ENCODE measurements at regions not wholly inside any gene's neighbourhood (a gene's known extent, or its start where the extent isn't known, plus 50 kb on each side); places are given as distances from the start of the nearest gene placed in this dataset.
"Not testable (repeated sequence)": the region's sequence is repeated elsewhere in the genome, so short reads cannot be mapped to it uniquely, and the experiment has no call there.

- Histone ChIP-seq H3K4me3 (ENCODE audit: low read depth, low read length) (no peak overlapping the region), H3K36me3 (ENCODE audit: insufficient read depth) (no peaks in the 10 kb centered on the region), H3K27ac (ENCODE audit: low read depth) (no peak overlapping the region), H3K4me1 (ENCODE audit: insufficient read depth) (no peaks in the 10 kb centered on the region)
- WGBS, result 38% methylated on average over 1 of the region's 1 CpG
- DNase-seq (ENCODE audit: extremely low spot score), result no peak
Observed at GRCh38 chr5:158514319-158514985, 585.3 kb downstream of the EBF1 start.

GRCh38 chr5:158513490-158514318 lies 586.0 kb downstream of the EBF1 start:
- H3K4me3 ChIP-seq (ENCODE audit: low read depth, low read length), result no peak overlapping the region
- DNase-seq (ENCODE audit: extremely low spot score), result no peak
- no peak overlapping the region for H3K27ac ChIP-seq (ENCODE audit: low read depth)
- H3K4me1 ChIP-seq (ENCODE audit: insufficient read depth), result no peaks in the 10 kb centered on the region
- no peaks in the 10 kb centered on the region for H3K36me3 ChIP-seq (ENCODE audit: insufficient read depth)
- whole genome bisulfite sequencing, result 55% methylated on average over 6 of the region's 6 CpGs

GRCh38 chr5:158511454-158511853 lies 588.3 kb downstream of the EBF1 start:
- Histone ChIP-seq H3K4me3 (ENCODE audit: low read depth, low read length) (no peak overlapping the region), H3K4me1 (ENCODE audit: insufficient read depth) (no peaks in the 10 kb centered on the region), H3K27ac (ENCODE audit: low read depth) (no peak overlapping the region), H3K36me3 (ENCODE audit: insufficient read depth) (no peaks in the 10 kb centered on the region)
- DNase-seq (ENCODE audit: extremely low spot score), result no peak

GRCh38 chr5:158510479-158510878 lies 589.2 kb downstream of the EBF1 start:
- no peak overlapping the region for H3K27ac ChIP-seq (ENCODE audit: low read depth)
- no peak for DNase-seq (ENCODE audit: extremely low spot score)
- H3K4me1 ChIP-seq (ENCODE audit: insufficient read depth), result no peaks in the 10 kb centered on the region
- H3K36me3 ChIP-seq (ENCODE audit: insufficient read depth), result no peaks in the 10 kb centered on the region
- 96% methylated on average over 7 of the region's 7 CpGs for WGBS
- H3K4me3 ChIP-seq (ENCODE audit: low read depth, low read length), result no peak overlapping the region

- no peaks in the 10 kb centered on the region for H3K4me1 ChIP-seq (ENCODE audit: insufficient read depth)
- no peaks in the 10 kb centered on the region for H3K36me3 ChIP-seq (ENCODE audit: insufficient read depth)
- 91% methylated on average over 1 of the region's 1 CpG for WGBS
- no peak overlapping the region for H3K4me3 ChIP-seq (ENCODE audit: low read depth, low read length)
- DNase-seq (ENCODE audit: extremely low spot score), result no peak
- H3K27ac ChIP-seq (ENCODE audit: low read depth), result no peak overlapping the region
Observed at GRCh38 chr5:158506648-158507047, 593.1 kb downstream of the EBF1 start.

GRCh38 chr5:158502686-158503085 lies 597.0 kb downstream of the EBF1 start:
- Histone ChIP-seq H3K4me1 (ENCODE audit: insufficient read depth) (no peaks in the 10 kb centered on the region), H3K4me3 (ENCODE audit: low read depth, low read length) (no peak overlapping the region), H3K27ac (ENCODE audit: low read depth) (no peak overlapping the region), H3K36me3 (ENCODE audit: insufficient read depth) (no peaks in the 10 kb centered on the region)
- DNase-seq (ENCODE audit: extremely low spot score), result no peak
- 85% methylated on average over 5 of the region's 5 CpGs for WGBS

GRCh38 chr5:158499892-158500418 lies 599.8 kb downstream of the EBF1 start:
- 75% methylated on average over 6 of the region's 6 CpGs for WGBS
- no peak overlapping the region for H3K27ac ChIP-seq (ENCODE audit: low read depth)
- H3K36me3 ChIP-seq (ENCODE audit: insufficient read depth), result no peaks in the 10 kb centered on the region
- DNase-seq (ENCODE audit: extremely low spot score), result no peak
- H3K4me1 ChIP-seq (ENCODE audit: insufficient read depth), result no peaks in the 10 kb centered on the region
- H3K4me3 ChIP-seq (ENCODE audit: low read depth, low read length), result no peak overlapping the region

GRCh38 chr5:158499075-158499891 lies 600.4 kb downstream of the EBF1 start:
- Histone ChIP-seq H3K4me3 (ENCODE audit: low read depth, low read length) (no peak overlapping the region), H3K4me1 (ENCODE audit: insufficient read depth) (no peaks in the 10 kb centered on the region), H3K36me3 (ENCODE audit: insufficient read depth) (no peaks in the 10 kb centered on the region), H3K27ac (ENCODE audit: low read depth) (no peak overlapping the region)
- DNase-seq (ENCODE audit: extremely low spot score), result peak; percentile 71
- 56% methylated on average over 10 of the region's 10 CpGs for WGBS

GRCh38 chr5:158496624-158497023 lies 603.1 kb downstream of the EBF1 start:
- Histone ChIP-seq H3K4me1 (ENCODE audit: insufficient read depth) (no peaks in the 10 kb centered on the region), H3K27ac (ENCODE audit: low read depth) (no peak overlapping the region), H3K4me3 (ENCODE audit: low read depth, low read length) (no peak overlapping the region), H3K36me3 (ENCODE audit: insufficient read depth) (no peaks in the 10 kb centered on the region)
- DNase-seq (ENCODE audit: extremely low spot score), result no peak
- 94% methylated on average over 3 of the region's 3 CpGs for WGBS

GRCh38 chr5:158494541-158494940 lies 605.2 kb downstream of the EBF1 start:
- H3K27ac ChIP-seq (ENCODE audit: low read depth), result no peak overlapping the region
- 84% methylated on average over 2 of the region's 2 CpGs for WGBS
- no peaks in the 10 kb centered on the region for H3K4me1 ChIP-seq (ENCODE audit: insufficient read depth)
- DNase-seq (ENCODE audit: extremely low spot score), result no peak
- no peaks in the 10 kb centered on the region for H3K36me3 ChIP-seq (ENCODE audit: insufficient read depth)
- H3K4me3 ChIP-seq (ENCODE audit: low read depth, low read length), result no peak overlapping the region

- WGBS, result 94% methylated on average over 2 of the region's 2 CpGs
- not testable (repeated sequence) for H3K4me1 ChIP-seq (ENCODE audit: insufficient read depth); H3K27ac ChIP-seq (ENCODE audit: low read depth); H3K36me3 ChIP-seq (ENCODE audit: insufficient read depth); H3K4me3 ChIP-seq (ENCODE audit: low read depth, low read length); DNase-seq (ENCODE audit: extremely low spot score)
Observed at GRCh38 chr5:158494044-158494443, 605.7 kb downstream of the EBF1 start.

- H3K4me1 ChIP-seq (ENCODE audit: insufficient read depth), result no peaks in the 10 kb centered on the region
- H3K27ac ChIP-seq (ENCODE audit: low read depth), result no peak overlapping the region
- 67% methylated on average over 3 of the region's 3 CpGs for WGBS
- no peak for DNase-seq (ENCODE audit: extremely low spot score)
- H3K4me3 ChIP-seq (ENCODE audit: low read depth, low read length), result no peak overlapping the region
- no peaks in the 10 kb centered on the region for H3K36me3 ChIP-seq (ENCODE audit: insufficient read depth)
Observed at GRCh38 chr5:158492841-158493242, 606.9 kb downstream of the EBF1 start.

- H3K27ac ChIP-seq (ENCODE audit: low read depth), result no peak overlapping the region
- H3K4me1 ChIP-seq (ENCODE audit: insufficient read depth), result no peaks in the 10 kb centered on the region
- H3K36me3 ChIP-seq (ENCODE audit: insufficient read depth), result no peaks in the 10 kb centered on the region
- no peak for DNase-seq (ENCODE audit: extremely low spot score)
- H3K4me3 ChIP-seq (ENCODE audit: low read depth, low read length), result no peak overlapping the region
Observed at GRCh38 chr5:158492136-158492535, 607.6 kb downstream of the EBF1 start.
